NAMALWA (cell line): ENCODE measurements at regions not wholly inside any gene's neighbourhood (a gene's known extent, or its start where the extent isn't known, plus 50 kb on each side); places are given as distances from the start of the nearest gene placed in this dataset.

Experiments
- DNase-seq: peaks from one replicate; pipeline ENCODE4 v3.0.0-alpha.2; 2015; ENCODE audit warnings: low spot score

DNA sequence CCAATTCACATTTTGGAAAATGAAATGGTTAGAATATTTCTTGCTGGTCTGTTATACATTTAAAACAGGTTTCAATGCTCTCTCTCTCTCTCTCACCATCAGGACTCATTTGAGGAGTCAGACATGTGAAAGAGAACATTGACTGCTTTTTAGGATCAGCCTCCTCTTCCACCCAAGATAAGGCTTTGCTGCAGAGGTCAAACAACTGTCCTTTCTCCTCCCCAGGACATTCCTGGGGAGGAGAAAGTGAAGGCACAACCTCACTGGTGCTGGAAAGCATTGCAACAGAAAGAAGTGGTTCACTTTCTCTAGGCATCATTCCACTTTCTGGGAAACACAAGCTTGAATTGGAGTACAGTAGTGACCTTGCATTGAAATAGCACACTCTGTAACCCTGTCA, 409.1 kb upstream of the NR2F2 start:
- no peak for DNase-seq

DNA sequence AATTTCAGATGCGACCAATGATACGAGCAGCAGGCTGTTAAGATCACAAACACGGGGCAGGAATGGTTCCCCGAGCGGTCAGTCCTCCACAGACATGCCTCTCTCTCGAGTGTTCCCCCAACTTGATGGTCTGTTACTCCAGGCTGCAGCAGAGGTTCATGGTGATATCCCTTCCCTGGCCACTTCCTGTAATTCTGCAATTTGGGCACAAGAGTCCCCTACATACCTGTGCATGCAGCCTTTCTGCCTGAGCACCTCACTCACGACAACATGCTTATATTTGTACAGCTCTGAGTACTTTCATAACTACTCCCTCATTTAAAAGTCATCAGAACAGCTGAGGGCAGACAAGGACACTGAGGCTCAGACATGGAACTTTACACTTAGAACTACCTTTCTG, 408.1 kb upstream of the NR2F2 start:
- DNase-seq, result no peak

DNA sequence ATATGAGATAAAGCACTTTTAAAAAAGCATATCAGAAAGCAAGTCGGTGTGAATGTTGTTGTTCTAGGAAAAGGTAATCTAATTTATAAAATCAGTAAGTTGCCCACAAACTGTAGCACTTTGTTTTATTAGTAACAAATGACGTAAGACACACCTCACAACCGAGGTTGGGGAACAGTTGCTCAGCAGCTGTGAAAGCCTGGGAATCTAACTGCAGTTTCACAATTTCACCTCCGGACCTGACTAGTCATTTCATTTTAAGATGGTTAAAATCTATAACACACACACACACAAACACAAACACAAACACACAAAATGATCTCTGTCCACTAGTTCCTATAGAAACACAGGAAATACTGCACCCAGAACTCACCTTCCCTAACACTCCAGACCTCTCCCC, 406.7 kb upstream of the NR2F2 start:
- DNase-seq, result no peak

DNA sequence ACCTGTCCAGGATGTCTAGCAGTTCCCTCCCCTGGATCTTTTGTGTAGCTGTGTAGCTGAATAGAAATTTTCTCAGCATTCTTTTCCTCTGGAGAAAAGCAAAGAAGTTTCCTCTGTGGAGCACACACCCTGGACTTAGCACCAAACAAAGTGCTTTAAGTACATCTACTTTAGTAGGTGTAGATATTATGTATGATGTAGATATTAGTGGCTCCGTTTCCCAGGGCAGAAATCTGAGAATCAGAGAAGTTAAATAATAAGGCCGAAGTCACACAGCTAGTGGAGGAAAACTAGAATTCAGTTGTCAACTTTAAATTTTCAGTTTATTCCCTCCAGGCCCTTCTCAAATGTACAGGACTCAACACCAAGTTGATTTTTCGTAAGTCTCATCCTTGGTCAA, 401.7 kb upstream of the NR2F2 start:
- DNase-seq, result no peak

DNA sequence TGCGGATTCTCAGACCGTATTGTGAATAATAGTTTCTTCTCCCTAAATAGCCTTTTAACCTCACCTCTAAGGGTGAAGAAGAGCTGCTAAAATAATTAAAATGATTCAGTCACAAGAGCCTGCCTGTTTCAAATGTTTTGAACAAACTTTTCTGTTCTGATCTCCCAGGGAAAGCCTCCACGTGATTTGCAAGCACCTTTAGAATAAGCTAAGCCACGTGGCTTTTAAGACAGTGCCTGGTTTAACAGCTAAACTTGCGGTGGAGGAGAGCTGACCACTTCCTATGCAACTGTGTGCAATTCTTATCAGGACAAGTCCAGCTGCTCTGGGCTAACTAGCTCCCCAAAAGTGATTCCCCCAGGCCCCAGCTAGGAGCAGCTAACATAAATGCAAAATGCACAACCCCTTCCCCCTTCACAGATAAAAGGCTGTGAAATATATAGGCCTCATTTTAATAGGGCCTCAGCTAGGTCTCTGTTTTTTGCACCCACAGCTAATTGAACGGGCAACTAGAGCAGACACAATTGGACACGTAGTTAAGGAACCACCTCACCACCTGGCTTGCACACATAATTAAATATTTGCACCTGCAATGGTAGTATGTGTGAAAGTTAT, 401.2 kb upstream of the NR2F2 start:
- no peak for DNase-seq

DNA sequence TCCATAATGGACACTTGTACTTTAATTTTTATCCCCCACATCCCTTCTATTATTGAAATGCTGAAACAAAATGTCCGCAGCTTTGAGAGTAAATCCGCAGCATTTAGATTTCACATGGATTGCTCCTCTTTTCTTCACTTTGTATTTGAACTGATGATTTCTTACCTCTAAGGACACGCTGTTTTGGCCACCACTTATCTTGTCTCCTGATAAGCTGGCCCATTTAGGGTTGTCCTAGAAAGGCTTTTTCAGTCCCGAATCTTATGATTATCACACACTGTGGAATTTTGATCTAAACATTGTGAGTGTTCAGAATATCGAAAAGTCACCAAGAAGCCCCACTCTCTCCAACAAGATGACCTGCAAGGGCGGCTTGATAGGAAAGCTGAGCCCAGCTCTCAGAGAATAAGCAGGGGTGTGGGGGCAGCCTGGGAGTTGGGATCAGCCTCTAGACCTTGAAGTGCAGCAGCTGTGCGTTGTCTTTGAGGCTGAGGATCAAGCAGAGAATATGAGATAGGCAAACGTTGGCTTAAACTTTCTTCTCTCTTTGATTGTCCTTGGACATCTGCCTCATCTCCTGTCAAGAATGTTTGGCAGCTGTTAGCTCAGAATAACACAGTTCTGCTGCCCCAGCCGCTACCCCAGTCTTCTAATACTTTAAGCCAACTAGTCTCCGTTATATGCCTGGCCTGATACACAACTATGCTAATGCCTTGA, 399.7 kb upstream of the NR2F2 start:
- DNase-seq, result no peak

DNA sequence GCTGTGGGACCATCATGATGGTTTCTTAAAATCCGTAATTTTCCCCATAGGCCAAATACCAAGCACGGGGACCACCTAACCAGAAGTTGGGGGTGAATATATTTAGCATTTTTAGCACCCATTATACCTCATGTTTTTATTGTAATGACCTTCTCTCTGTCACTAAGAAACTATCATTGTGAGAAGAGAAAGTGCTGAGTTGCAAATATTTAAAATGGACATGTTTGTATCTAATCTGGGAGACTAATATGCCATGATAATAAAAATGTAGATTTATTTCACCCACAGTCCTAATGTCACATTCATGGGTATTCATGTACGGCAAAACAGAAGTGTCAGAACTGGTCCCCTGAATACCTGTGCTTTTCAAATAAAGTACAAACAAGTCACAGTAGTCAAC, 398.9 kb upstream of the NR2F2 start:
- no peak for DNase-seq

DNA sequence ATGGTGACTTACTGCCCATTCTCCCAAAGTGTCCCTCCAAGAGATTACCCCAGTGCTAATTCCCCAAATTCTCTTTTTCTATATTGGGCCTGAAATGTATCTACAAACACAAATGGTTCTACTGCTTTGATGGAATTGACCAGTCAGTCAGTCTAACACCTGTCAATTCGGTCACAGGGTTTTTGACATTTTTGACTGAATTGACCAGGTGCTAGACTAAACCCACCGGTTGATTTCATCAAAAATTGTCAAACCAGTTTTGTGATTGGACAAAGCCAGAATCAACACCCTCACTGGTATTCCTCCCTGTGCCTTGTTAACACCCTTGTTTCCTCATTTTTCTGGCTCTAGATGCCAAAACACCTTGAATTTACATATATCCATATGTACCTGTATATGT, 398.4 kb upstream of the NR2F2 start:
- DNase-seq, result no peak

DNA sequence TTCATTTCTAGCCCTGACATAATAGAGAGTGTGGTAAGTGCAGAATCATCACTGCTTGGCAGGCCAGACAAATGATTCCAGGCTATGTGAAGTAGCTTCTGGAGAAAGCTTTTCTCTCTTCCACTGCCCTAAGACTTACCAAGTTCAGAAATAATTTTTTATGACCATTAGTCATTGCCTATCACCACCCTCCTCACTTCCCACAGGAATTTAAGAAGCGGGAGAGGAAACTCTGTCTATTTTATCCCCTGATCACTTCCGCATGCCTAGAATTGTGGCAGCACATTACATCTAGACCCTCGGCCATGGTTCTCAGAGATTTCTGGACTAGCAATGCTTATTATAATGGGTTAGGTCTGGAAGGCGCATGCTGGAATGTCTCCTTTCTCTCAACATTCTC, 397.8 kb upstream of the NR2F2 start:
- DNase-seq, result no peak

DNA sequence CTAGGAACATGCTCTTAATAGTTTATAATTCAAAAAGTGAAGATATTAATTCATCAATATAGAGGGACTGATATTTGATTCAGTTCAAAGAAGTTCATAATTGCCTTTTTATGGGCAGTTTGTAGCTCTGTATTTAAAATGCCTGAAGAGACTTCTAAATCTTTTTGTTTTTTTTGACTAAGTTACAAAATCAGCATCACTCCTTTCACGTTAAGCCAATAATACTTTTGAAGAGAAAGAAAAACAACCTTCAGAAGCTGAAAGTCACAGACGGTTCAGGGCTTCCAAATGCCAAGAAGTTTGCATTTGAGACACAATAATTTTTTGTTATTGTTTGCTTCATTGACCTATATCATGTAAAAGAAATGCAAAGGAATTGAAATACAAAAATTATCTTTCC, 394.6 kb upstream of the NR2F2 start:
- no peak for DNase-seq

DNA sequence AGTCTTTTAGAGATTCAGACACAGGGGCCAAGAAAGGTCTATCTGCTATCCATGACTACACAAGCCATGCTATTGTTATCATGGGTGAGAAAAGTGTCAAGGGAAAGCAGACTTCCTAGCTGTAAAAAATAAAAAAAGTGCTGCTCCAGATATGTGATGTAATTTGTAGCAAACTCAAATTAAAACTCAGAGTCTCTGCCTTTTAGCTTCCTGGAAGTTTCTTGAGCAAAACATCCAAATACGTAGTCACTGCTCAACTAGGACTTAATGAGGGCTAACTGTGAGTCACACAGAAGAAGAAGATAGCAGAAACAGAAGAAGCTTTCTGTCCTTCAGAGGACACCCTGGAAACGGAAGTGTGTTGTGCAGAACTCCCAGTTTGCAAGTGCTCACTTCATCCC, 393.4 kb upstream of the NR2F2 start:
- no peak for DNase-seq

DNA sequence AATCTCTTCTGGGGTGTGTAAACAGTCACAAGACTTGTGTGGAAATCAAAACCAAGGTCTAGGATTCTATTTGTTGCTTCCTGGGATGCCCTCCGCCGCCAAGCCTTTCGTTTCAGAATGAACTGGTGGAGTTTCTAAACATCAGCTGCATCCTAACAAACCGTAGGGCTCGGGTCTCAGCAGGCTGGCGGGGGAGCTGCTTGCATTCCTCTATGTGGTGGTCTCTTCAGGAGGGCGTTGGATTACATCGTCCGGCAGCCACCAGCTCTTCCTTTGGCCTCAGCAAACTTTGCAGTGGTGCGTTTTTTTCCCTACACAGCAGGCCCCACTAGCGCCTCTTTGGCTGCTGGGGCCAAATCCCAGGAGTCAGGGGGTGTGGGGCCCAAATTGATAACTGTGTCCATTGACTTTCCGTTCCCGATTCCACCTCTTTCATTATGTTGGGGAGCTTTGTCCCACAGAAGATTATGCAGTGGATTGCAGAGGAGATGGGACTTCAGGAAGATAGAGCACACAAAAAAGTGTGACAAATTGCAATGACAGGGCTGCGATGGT, 390.0 kb upstream of the NR2F2 start:
- no peak for DNase-seq

DNA sequence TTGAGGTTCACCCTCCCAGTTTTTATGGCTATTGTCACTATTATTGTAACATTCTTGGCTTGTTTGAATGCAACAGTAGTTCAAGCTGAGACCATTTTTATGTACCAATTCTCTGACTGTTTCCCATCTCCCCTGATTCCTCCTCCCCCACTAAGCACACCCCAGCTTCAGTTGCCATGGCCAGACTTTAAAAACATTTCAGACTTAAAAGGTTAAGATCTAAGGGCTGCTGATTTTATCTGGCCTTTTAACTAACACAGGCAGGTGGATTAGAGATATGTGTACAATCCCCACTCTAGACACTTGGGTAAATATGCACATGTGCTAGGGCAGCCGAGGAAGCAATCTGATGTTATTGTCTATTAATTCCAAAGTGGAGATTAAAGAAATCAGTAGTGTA, 386.3 kb upstream of the NR2F2 start:
- DNase-seq, result no peak

DNA sequence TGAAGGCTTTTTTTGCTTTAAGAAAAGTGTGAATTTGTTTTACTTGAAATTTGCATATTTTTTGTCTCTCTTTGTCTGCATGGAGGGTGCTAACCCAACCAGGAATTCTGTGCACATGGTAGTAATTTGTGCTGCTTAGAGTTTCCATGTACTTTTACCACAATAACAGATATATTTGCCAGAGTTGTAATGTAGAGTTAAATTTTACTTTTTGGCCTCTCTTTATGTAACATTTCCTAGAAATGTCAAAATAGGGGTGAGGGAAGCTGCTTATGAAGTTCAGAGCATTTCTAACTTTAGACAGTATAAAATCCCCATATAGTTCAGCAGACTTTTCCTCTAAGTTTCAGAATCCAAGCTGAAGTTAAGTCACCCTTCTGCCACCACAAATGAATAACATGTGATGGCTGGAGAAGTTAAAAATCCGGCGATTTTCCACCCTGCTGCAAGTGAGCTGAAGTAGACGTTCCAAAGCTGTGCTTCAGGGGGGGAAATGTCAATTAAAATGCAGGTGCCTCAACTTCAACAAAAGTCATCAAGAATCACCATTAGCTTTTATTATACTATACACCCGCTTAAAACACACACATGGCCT, 385.7 kb upstream of the NR2F2 start:
- DNase-seq, result no peak

DNA sequence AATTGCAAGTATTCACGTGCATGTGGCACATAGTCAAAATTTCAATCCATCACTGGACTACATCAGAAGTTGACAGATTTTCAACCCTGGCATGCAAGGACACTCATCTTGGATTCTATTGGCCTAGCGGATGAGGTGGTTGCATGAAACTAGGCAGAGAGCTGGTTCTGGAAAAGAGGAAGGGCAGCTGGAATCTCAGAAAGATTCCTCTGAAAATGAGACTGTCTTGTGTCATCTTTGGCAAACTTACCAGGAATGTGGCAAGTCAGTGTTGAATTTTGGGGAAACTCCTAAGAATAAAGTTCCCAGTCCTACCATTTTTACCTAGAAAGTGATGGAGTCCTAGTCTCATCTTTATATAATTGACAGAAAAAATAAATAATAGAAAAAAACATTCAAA, 384.3 kb upstream of the NR2F2 start:
- no peak for DNase-seq

DNA sequence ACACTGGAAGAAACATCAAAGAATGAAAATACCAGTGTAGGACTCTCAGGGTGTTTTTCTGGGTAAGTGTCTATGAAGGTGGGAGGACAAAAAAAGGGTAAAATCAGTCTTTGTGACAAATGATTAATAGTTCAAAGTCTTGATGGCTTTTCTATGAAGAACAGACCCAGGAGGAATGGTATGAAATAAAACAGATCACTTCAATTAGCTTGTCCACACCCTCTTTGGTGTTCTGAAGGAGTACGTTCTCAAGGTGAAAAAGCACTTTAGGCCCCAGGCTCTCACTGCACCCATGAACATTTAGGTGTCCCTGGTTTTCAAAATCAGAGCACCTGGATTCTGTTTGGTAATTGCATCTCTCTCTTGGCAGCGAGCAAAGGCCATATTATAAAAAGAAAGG, 383.6 kb upstream of the NR2F2 start:
- DNase-seq, result no peak

DNA sequence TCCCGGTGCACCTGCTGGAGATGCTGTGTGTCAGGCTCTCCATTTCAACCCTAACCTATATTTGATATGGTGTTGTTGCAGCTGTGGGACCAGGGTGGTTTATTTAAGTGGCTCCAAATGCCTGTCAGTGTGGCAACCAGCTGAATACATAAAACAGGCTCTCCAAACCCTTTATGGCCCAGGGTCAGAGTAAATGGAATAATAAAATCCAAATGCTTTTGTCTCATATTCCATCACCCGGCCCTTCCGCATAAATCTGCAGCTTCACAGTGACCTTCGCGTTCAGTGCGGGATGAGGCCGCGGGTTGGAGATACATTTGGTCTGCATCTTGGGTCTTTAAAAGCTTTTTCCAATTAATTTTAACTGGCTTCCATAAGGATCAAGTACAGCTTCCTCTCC, 382.1 kb upstream of the NR2F2 start:
- no peak for DNase-seq

DNA sequence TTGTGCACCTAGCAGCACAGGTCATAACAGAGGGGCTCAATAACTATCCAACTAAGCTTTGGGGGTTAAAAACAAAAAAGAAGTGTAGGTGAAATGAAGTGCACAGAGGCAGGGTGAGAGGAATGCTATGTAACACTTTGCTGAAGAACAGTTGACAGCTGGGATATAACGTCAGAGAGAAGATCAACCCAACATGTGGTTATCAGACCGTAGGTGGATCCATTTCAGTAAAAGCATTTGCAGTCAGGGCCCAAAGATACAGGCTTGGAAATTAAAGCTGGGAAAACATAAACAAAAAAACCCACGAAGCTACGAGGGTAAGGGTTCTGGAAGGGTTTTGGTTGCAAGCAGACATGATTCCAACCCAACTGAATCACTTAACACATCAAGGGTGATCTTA, 377.5 kb upstream of the NR2F2 start:
- no peak for DNase-seq

DNA sequence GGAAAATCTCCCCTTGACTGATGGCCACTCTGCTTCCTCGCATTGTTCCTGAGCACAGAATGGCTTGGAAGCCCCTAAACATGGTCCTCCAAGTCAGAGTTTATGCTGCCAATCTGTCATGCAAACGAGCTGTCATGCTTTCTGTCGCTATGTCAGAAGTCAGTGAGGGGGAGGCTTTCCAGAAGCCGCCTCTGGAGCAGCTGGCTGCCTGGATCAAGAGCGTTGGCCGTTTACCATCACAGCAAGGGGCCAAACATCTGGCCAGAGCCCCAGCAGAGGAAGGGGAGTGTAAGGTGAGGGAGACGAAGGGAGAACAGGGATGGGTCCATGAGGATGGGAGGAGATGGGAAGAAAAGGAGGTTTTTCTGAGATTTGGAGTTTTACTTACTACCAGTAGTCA, 372.6 kb upstream of the NR2F2 start:
- no peak for DNase-seq

DNA sequence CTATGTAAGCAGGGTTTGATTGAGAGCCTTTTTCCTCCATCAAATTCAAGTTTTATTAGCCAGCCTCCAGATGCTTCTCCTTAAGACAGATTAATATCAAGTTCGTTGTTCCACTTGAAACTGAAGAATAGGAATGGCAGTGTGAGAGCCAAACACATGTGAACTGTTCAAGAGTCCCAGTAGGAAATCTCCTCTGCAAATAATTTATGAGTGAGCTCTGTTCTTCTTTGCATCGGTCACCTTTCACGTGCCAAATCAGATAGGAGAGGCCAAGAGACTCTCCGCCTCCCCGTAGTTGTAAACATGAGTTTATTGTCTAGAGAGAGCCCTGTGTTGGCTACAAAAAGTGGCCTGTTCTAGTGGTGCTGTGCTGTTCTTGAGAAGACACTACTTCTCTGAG, 372.1 kb upstream of the NR2F2 start:
- DNase-seq, result no peak

DNA sequence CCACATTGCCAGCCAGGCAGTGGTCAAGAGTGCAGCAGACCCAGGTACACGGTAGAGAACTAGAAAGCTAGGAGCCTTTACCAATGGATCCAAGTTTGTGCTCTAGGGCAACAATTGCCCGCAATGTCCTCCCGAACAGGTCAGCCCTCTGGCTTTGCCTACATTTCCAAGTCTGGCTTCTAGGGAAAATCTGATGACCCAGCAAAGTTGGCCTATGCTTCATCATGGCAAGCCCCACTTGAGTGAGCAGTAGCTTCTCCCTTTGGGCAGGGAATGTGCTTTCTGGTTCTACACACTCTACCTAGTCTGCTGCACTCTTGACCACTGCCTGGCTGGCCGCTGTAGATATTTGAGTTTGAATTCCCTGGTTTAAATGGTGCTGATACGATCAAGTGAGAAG, 361.6 kb upstream of the NR2F2 start:
- no peak for DNase-seq

DNA sequence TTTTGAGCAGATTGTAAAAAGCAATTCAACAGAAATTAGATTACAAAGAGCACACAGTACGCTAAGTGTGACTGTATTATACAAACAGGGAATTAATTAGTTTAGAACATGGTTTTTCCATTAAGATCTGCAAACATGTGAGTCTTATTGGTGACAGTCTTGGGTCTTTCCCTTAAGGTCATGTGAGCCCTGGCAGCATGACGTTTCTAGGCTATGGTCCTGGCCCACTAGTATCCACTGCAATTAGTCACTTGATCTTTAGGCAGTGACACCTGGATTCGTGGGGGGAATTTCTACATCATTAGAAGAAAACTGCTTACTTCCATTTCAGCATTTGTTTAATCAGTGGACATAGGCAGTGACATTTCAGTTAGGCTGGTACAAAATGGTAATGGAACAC, 360.2 kb upstream of the NR2F2 start:
- DNase-seq, result no peak

DNA sequence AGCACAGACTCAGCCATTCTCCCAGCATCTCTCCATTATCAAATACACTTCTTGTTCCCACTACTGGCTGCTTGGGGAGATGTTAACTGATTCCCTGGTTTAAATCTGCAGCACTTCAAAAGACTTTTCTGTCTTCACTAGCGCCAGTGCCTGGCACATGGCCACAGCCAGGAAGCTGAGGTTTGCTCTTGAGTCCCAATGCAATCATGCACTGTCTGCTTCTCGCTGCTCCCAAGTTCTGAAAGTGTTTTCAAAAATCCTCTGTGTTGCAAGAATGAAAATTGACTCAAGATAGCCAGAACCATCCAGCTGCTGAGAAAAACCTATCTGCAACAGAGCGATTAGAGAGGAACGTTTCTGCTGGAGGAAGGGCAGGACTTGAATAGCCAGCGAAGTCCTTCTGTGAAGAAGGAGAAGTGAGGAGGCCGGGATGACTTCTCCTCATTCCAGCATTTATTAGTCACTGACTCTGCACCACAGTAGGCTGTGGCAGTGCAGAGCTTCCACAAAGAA, 358.4 kb upstream of the NR2F2 start:
- no peak for DNase-seq
